HPDE6-E6E7 (cell line): ENCODE measurements at regions not wholly inside any gene's neighbourhood (a gene's known extent, or its start where the extent isn't known, plus 50 kb on each side); places are given as distances from the start of the nearest gene placed in this dataset.

Experiments used
- DNase-seq: peaks from one replicate; pipeline ENCODE4 v3.0.0; 2011; ENCODE audit warnings: missing footprints; ENCODE audit errors: extremely low spot score

DNA sequence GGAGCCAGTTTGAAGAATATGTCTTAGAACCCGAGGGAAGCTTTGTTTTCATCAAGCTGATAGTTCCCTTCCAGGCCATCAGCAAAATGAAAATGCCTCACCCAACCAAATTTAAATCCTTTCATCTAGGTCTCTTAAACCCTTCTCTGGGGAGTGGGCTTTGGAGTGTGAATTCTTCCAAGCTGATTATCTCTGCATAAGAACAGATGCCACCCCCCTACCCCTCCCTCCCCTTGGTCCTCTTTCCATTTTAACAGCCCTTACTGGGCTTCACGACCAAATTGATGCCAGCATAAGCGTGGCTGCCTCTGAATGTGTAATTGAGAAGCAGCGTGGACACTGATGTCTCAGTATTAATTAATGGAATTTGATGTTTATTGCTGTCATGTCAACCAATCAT, 509.7 kb upstream of the CLINT1 start:
- no peak for DNase-seq

DNA sequence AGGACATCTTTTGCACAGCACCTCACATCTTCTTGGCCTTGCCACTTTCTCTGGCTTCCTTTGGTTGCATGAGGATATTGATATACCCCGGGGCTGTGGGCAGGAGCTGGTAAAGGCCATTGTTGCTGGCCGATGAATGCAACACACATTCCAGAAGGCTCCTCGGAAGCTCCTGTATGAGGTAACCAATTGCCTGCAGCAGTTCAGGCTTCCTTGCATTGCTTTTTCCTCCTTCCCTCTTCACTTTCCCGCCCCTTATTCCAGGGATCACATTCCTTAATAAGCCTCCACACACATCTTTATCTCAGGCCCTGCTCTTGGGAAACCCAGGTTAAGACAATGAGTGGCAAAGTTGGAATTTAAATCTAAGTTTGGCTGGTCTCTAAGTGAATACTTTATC, 505.4 kb upstream of the CLINT1 start:
- no peak for DNase-seq

DNA sequence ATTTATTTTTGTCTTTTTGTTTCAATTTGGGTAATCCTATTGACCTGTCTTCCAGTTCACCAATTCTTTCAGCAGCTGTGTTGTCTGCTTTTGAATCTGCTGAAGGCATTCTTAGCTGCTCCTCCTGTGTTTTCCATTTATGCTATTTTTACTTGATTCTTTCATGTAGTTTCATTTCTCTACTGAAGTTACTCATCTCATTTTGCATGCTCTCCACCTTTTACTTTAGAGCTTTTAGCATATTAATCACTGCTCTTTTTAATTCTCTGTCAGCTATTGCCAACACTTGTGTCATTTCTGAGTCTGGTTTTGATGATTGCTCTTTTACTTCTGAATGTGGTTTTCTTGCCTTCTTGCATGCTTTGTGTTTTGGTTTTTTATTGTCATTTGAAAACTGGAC, 496.0 kb upstream of the CLINT1 start:
- no peak for DNase-seq

DNA sequence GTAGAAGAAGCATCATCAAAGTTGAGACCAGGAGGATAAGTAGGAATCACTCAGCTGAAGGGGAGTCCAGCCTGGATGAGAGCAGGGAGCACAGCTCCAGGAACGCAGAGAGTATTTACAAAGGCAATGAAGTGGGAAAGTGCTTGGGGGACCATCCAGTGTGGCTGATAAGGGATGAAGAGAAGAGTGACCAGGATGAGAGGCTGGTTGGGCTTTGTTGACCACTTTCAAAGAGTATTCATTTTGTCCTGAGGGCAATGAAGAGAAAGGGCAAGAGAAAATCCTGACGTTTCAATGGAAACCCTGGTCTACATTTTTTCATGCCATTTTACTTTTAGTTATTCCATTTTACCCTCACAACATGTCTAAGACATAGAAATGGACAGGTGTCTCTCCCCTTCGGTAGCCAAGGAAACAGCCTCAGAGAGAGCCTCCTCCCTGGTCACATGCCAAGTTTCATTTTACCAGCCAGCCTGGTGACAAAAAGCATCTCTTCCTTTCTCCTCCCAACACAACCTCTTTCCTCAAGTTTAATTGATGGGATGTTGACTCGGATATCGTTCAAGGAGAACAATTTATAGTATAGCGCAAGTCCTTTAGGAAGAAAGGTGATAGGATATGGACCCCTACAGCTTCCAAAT, 492.7 kb upstream of the CLINT1 start:
- DNase-seq, result no peak

DNA sequence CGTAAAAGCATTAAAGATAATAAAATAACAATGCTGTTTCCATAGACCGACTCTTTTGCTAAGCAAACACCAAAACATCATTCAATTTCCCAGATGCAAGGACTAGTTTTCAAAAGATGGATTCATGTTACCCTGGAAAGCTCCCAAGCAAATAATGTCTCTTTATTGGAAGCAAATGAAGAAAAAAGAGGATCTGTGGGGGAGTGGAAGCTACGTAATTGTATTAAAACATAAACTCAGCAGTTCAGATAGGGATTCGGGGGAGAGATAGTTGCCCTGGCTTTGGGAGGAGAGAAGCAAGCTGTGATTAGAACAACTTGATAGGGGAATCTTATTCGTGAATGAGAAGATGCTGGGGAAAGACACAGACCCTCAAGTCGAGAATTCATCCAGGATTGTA, 491.0 kb upstream of the CLINT1 start:
- no peak for DNase-seq

DNA sequence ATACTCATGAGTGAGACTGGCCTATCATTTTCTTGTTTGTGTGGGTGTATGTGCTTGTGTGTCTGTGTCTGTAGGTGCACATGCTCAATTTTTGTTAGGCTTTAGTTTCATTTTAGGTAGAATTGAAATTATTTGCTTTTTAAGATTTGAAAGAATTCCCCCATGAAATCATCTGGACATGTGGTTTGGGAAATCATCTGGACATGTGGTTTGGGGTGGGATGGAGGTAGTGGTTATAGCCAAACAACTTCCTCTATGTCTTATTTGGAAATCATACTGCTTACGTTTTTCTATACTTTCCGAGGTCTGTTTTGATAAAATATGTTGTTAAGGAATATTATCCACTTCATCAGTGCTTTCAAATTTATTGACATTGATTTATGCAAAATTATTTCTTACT, 485.4 kb upstream of the CLINT1 start:
- DNase-seq, result no peak

DNA sequence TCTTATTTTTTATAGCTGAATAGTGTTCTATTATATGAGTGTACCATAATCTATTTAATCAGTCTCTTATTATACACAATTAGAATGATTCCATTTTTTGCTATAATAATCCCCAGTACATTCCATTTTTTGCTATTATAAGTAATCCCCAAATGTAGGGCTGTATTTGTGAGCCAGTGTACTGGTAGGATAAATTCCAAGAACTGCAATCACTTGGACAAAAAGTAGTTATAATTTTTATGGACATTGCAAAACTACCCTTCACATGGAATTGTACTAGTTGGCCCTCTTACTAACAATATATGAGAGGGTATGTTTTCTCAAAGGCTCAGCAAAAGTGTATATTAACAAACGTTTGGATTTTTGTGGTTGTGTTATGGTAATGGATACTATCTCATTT, 481.7 kb upstream of the CLINT1 start:
- no peak for DNase-seq

DNA sequence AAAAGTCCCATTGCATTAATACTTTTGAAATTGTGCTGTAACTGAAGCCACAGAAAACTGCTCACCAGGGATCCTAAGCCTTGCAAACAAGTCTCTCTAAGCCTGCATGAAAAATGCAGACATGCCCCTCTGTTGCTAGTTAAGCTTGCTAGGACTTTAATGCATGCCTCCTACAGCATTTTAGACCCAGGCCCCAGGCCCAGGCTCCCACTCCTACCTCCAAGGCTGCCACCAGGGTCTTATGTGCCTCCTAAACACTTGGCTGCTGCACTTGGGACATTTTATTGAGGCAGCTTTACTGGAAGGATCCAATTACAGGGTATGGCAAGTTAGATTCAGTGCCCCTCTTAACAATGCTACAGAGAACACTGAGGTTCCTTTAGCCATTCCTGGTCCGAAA, 467.3 kb upstream of the CLINT1 start:
- no peak for DNase-seq

DNA sequence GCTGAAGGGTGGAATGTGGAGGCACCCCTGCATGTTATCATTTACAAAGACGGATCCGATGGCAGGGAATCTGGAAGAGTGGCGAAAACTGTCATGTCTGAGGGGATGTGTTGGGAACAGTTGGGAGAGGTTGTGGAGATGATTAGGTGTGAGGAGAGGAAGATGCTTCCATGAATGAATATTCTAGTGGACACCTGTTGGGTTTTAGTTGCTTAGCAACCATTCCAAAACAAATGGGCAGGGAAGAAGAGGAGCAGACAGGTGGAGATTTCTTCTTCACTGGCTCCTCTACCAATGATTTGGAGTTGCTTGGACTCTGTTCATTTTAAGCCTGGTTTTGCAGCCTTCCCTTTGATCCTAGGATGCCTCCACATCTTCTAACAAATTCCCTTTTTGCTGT, 465.3 kb upstream of the CLINT1 start:
- DNase-seq, result no peak

DNA sequence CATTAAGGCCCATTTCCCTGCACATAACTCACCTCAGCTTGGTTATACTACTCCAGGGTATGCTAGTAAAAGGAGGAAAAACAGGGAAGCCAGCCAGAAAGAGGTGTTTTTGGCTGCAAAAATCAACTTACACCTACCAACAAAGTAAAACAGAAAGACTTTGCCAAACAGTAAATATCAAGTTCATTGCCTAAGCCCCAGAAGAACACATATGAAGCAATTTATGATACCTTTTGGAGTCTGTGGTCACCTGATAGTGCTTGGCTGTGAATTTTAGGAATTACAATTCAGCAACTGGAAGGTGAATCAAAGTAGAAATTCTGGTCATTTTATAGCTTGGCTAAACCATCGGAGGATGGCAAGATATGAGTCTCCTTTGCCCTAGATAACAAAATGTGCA, 463.7 kb upstream of the CLINT1 start:
- DNase-seq, result no peak

DNA sequence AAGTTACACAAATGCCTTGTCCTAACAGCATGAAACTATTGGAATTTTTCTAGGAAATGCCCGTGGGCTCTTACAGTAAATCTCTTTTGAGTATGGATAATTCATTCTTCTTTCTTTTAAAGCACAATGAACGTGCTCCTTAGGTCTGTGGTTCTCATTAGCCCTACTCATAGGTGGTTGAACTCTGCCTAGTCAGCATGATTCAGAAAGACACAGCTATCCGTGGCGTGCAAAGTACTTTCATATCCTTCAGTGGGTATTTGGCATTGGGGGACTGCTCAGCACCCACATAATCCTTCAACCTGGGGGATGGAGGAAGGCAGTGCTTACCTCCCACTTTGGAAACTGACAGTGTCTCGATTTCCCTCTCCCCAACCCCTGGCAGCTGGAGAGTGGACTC, 462.0 kb upstream of the CLINT1 start:
- no peak for DNase-seq

DNA sequence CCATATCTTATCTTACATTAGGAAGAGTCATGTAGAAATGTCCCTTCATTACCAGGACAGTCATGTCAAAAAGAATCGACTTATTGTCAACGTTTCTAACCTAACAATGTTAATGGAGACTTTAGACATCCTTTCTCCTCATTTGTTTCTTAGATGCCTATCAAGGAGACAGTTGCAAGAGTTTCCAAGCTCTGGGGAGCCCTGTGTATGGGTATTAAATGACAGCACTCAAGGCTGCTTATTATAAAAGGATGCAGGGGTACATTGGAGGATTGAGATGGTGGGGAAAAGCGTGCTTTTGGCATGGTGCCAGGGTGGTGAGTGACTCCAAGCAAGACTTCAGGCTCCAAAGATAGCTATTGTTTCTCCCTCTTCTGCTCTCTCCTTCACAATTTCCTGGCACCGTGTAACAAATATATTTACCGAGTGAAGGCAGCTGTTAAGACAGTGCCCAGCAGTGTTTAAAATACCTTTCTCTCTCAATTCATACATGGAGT, 461.3 kb upstream of the CLINT1 start:
- DNase-seq, result no peak

DNA sequence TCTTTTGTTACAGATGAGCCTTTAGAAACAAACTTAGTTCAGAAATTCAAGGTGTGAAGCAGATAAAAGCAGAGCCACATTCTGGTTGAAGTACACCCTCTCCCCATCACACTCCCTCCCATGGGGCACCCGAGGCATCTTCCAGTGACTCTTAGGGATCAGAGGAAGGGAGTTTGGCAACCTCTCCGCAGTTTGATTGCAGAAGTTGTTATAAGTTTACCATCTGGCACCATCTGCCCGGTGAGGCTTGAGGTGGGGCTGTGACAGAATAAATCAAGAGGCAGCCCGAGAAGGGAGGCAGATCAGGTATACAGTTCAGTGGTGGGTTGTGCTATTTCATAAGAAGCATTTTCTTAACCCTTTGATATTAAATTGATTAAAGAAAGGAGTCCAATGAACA, 458.6 kb upstream of the CLINT1 start:
- no peak for DNase-seq

DNA sequence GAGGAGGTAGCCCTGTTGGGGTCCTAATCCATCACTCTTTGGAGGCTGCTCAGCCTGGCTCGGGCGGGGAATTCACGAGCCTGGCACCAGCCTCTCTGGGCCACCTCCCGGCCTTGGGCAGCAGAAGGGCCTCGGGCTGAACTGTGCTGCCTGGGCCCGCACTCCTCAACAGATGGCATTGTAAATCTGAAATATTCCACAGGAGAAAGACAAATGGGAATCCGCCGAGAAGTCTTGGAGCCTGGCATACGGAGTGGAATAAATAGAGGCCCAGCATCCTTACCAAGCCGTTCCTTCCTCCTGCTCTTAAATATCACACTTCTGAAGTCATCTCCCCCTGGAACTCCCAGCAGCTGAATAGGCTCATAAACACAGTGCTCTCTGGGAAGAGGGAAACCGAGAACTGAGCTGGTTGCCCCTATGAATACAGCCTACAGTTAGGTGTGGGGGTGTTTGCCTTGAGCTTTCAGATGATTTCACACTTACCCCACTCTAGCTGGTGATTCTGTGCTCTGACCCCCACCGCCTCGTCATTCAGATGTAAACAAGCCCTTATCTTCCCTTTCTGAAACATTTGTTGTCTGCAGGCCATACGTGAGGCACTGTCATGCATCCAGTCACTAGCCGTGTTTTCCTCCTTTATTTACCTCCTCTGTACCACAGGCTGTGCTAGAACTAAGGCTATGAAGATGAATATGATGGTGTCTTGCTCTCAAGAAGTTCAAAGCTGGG, 455.0 kb upstream of the CLINT1 start:
- no peak for DNase-seq

DNA sequence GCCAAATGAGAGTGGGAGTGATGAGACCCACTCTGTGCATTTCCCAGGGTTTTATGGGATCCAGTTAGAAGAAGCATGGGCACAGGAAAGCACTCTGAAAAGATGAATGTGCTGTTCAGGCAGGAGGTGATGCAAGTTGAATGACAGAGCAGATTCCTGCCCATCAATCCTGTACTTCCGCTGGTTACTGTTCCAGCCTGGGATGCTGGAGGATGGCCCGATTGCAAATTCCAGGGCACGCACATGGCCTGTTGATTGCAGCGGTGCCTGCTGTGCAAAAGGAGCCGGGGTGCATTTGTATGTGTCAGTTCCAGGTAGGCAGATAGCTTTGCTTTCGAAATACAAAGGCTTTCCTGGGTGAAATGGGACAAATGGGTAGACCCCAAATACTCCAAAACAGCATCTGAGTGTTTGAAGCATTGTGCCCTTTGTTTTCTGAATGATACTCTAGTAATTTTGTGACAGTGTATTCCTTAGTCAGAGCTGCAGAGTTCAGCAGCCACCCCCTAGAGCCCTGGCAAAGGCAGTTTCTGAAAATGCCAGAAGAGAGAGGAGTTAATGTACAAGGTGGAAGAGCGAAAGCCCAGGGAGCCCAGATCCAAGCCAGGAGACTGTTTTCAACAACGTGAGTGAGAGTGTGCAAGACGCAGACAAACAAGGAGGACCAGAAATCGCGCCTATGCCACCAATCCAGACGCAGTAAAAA, 454.2 kb upstream of the CLINT1 start:
- DNase-seq, result no peak

DNA sequence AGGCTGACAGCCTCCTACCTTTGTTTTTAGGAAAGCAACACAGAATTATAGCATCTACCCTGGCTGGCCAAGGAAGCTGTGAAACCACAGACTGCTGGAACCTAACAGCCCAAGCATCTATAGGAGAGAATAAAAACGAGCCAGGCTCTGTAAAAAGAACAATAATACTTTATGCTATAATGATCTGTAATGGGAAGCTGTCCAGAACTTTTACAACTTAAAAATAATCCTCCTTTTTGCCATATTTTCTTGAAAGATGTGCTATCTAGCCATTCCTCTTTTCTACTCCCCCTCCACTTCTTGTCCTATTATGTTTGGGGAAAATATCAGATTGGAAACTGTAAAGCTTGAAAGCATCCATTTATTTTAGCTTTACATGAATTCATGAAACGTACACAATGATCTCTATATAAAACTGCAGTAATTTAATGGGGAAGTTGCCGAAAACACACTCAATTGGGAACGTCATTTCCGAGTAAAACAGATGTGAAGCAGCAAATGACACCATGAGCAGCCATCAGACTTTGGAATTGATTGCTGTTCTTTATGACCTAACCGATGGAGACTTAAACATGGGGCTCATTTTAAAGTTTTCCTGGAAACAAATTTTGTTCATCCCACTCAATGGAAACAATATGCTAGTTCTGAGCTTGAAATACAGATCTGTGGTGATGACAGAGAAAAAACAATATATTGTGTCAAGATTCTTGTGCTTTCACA, 450.3 kb upstream of the CLINT1 start:
- DNase-seq, result no peak

DNA sequence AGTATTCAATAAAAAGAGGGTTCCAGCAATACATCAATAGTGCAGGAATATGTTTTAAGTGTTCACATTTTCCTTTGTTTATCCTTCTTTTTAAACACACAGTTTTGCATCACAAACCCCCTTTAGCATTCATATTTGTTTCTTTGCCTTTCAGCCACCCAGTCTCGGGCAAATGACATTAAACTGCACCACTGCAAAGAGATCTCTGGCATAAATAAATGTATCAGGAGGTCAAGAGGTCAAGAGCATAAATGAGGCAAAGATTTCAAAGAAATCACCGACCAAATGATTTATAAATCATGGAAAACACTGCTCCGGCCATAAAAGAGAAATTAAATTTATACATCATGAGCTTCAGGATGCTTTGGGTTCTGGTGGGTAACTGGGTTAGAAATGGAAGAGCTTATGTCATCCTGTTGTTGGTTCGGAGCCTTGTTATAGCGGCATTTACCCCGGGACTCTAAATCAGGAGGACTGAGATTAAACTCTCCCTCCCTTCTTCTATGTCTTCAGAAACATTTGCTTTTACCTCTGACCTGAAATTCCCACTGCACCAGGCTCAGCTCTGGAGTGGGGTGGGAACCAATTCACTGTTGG, 449.6 kb upstream of the CLINT1 start:
- DNase-seq, result no peak

DNA sequence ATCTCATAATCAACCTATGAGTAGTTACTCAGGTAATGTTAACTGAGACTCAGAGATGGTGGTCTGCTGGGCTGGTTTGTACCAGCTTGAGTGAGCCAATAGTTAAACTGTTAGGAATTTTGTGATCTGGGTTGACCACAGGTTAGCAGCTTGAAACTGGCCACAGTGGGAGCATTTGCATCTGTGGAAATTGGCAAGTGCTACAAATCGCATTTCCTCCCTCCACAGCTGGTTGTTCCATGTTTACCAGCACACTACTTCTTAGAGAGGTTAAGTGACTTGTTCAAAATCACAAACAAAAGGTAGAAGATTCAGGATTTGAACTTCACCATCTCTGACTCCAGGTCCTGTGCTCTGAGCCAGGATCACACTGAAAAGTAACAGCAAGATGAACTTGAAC, 446.9 kb upstream of the CLINT1 start:
- no peak for DNase-seq

DNA sequence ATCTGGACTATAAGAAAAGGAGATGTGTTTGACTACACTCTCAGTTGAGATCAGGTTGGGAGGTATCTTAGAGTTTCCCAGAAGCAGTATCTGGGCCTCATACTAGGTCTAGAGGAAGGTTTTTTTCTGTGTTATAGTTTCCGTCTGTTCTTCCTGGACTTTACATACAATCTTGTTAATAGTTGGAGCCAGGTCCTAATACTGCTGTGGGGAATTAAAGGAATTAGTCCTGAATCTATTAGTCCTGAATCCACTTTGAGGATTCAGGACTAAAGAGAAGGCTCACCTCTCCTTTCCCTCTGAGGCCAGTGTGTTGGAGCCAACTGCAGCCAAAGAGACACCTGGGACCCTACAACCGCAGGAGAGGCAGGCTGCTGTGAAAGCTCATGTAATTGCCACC, 445.7 kb upstream of the CLINT1 start:
- no peak for DNase-seq

DNA sequence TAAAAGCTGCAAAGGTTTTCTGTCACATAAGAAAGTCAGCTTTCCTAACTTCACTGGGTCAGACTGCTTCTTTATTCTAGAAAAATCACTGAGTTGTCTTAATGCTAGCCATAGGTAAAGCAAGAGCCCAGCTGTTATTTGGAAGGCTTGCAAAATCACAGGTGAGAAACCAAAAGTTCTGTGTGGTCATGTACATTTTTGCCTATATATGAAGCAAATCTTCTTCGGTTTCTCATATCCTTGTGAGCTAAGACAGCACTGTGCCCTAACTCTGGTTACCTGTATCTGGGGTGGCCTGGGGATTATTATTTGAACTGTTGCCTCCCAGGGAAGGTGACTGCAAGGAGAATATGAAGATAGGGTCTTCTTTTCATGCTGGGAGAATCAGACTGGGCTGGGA, 444.9 kb upstream of the CLINT1 start:
- no peak for DNase-seq

DNA sequence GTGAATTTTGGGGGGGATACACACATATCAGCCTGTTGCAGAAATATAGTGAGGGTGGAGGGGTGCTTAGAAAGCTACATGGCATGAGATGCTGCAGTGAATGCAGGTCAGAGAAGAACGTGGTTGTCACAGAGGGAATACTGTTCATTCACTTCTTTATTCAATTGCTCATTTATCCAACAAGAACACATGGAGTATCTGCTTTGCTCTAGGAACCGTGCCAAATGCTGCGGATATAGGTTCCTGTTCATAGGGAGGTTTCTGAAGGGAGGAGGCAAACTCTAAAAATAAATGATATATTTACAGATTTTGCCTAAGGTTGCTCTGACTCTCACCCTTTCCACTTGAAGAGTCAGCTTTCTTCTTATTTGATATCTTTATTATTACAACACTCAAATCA, 444.3 kb upstream of the CLINT1 start:
- no peak for DNase-seq

DNA sequence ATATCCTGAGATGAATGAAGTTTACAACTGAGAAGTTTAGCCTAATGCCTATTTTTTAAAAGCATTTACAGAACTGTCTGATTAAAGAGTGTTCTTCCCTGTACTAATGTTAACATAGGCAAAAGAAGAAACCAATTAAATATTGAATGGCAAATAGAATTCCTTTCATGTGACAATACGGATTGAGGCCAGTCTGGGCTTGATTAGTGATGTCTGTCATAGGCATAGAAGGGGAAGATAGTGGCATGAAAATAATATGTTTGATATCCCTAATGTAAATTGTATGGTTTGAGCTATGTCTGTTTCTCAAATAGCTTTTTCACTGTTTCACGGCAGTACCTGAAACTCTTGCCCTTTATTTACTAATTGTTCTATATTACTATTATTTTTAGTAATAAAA, 443.1 kb upstream of the CLINT1 start:
- no peak for DNase-seq
